Prostate gland (tissue), 2 donors: ENCODE measurements at regions not wholly inside any gene's neighbourhood (a gene's known extent, or its start where the extent isn't known, plus 50 kb on each side); places are given as distances from the start of the nearest gene placed in this dataset.

Experiments
- CTCF ChIP-seq, 4 experiments: fragments of 200-600 bp in 2 of 4; fragments of 450-650 bp in 2 of 4; sonication (generic) in 2 of 4; IDR thresholded peaks; 1 replicate in 3 of 4; 2 replicates in 1 of 4; pipeline ENCODE4 v1.5.1; 2016 to 2019; ENCODE audit warnings: antibody characterized with exemption in 4 of 4, mild to moderate bottlenecking in 2 of 4, moderate library complexity in 2 of 4
- POLR2A ChIP-seq: fragments of 450-650 bp; IDR thresholded peaks from one replicate; pipeline ENCODE4 v1.6.1; 2016; ENCODE audit warnings: antibody characterized with exemption, mild to moderate bottlenecking
- POLR2AphosphoS5 ChIP-seq: sonication (generic); formaldehyde crosslinking; IDR thresholded peaks from one replicate; pipeline ENCODE4 v1.6.1; 2017; ENCODE audit warnings: antibody characterized with exemption

GRCh38 chr12:25741917-25742316 lies 188.8 kb upstream of the LMNTD1 start:
- TF ChIP-seq CTCF (IDR thresholded peaks at IDR 0.05) (no peak), POLR2AphosphoS5 (no peak), POLR2A (no peak)
